SU-DHL-6 (cell line): ENCODE measurements at regions not wholly inside any gene's neighbourhood (a gene's known extent, or its start where the extent isn't known, plus 50 kb on each side); places are given as distances from the start of the nearest gene placed in this dataset.

Experiments
- EZH2phosphoT487 ChIP-seq: fragments of 200-600 bp; sonication (generic), shearing (Covaris generic); conservative IDR thresholded peaks from 2 replicates; pipeline ENCODE4 v1.6.1; 2018; ENCODE audit warnings: mild to moderate bottlenecking, antibody characterized with exemption, low read length, moderate library complexity, mixed read lengths
- TF ChIP-seq, protein P1 (sequence below): fragments of 200-600 bp; sonication (generic); IDR thresholded peaks from one replicate; pipeline ENCODE4 v1.5.1; 2017; ENCODE audit warnings: antibody characterized with exemption, mild to moderate bottlenecking, low read length, moderate library complexity; ENCODE audit not compliant: insufficient read depth, poor library complexity, severe bottlenecking

DNA sequence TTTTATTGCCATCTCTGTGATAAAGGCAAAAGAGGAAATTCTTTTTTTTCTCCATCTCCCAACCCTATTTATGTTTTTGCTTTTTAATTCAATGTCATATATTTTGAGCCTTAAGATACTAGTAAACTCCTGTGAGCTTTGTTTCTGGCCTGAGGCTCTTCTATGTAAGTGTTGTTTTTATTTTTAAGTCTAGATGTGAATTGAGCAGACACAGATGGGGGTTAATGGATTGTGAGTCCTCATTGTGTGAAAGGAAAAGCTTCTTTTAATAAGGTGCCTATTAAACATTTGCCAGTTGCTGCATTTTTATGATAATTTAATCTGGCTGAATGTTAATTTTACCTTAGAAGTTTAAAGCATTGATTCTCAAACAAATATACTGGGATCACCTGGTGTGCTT, 2337.9 kb upstream of the RAG2 start:
- TF ChIP-seq, protein P1, sequence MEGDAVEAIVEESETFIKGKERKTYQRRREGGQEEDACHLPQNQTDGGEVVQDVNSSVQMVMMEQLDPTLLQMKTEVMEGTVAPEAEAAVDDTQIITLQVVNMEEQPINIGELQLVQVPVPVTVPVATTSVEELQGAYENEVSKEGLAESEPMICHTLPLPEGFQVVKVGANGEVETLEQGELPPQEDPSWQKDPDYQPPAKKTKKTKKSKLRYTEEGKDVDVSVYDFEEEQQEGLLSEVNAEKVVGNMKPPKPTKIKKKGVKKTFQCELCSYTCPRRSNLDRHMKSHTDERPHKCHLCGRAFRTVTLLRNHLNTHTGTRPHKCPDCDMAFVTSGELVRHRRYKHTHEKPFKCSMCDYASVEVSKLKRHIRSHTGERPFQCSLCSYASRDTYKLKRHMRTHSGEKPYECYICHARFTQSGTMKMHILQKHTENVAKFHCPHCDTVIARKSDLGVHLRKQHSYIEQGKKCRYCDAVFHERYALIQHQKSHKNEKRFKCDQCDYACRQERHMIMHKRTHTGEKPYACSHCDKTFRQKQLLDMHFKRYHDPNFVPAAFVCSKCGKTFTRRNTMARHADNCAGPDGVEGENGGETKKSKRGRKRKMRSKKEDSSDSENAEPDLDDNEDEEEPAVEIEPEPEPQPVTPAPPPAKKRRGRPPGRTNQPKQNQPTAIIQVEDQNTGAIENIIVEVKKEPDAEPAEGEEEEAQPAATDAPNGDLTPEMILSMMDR, result no peak
- no peak for TF ChIP-seq EZH2phosphoT487
